NCI-H2081 treated with DMSO at 0.1 percent for 48 hours (cell line): ENCODE measurements at regions not wholly inside any gene's neighbourhood (a gene's known extent, or its start where the extent isn't known, plus 50 kb on each side); places are given as distances from the start of the nearest gene placed in this dataset.
"Not testable (repeated sequence)": the region's sequence is repeated elsewhere in the genome, so short reads cannot be mapped to it uniquely, and the experiment has no call there.

Experiments
- DNase-seq: peaks from one replicate; lab custom pipeline; 2025; lab: John Stamatoyannopoulos, UW

GRCh38 chr5:145658435-145658834 is 176.7 kb downstream of the PRELID2 start:
- no peak for DNase-seq

DNA sequence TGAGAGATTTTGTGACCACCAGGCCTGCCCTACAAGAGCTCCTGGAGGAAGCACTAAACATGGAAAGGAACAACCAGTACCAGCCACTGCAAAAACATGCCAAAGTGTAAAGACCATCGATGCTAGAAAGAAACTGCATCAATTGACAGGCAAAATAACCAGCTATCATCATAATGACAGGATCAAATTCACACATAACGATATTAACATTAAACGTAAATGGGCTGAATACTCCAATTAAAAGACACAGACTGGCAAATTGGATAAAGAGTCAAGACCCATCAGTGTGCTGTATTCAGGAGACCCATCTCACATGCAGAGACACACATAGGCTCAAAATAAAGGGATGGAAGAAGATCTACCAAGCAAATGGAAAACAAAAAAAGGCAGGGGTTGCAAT is 182.4 kb downstream of the PRELID2 start:
- not testable (repeated sequence) for DNase-seq

GRCh38 chr5:145647137-145647536 is 188.0 kb downstream of the PRELID2 start:
- not testable (repeated sequence) for DNase-seq

DNA sequence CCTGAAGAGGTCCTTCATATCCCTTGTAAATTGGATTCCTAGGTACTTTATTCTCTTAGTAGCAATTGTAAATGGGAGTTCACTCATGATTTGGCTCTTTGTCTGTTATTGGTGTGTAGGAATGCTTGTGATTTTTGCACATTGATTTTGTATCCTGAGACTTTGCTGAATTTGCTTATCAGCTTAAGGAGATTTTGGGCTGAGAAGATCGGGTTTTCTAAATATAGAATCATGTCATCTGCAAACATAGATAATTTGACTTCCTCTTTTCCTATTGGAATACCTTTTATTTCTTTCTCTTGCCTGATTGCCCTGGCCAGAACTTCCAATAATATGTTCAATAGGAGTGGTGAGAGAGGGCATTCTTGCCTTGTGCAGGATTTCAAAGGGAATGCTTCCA is 191.9 kb downstream of the PRELID2 start:
- DNase-seq, result not testable (repeated sequence)

GRCh38 chr5:145637396-145637795 is 197.7 kb downstream of the PRELID2 start:
- no peak for DNase-seq

- DNase-seq, result no peak
Measured at GRCh38 chr5:145636371-145636770, 198.8 kb downstream of the PRELID2 start.

DNA sequence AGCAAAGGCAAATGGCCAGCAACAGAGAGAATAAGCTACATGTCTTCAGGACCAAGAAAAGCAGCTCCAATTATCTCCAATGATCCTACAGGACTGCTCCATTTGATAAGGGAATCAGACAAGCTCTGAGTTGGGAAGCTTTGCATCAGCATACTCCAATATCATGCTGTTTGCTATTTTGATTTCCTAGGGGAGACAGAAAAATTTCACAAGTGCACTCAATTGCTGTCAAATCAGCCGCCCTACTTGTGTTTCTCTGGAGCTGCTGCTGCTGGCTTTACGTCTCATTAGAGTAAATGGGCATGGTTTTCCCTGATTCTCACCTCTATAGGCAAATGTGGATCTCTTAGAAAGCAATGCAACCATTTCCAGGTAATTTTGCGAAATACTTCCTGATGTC is 201.7 kb downstream of the PRELID2 start:
- no peak for DNase-seq

DNA sequence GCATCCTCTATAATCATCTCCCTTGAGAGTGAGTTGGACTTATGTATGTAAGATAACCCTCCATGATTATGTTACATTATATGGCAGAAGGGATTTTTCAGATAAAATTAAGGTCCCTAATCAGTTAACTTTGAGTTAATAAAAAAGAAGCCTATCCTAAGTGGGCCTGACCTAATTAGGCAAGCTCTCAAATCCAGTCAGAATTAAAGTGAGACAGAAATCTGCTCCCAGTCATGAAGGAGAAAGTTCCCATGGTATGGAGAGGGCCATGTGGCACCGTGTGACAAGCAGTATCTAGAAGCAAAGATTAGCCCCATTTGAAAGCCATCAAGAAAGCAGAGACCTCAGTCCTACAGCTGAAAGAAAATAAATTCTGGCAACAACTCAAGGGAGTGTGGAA is 202.4 kb downstream of the PRELID2 start:
- no peak for DNase-seq

DNA sequence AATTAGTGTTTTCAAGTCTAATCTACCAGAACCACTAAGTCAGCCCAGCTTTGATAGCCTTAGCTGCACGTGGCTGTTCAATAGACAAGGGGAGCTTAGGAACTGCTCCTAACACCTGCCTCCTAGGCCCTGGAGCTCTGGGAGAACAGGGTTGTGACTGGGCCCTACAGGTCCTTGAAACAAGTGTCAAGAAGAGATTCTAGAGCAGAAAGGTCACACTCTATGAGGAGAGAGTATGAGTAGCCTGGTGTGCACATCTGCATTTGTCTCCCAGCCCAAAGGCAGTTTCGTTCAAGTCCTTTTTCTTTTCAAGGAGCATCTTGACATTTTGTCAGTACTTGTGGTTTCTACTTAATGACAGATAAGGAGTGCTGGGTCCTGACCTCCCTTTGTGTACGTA is 206.1 kb downstream of the PRELID2 start:
- no peak for DNase-seq

DNA sequence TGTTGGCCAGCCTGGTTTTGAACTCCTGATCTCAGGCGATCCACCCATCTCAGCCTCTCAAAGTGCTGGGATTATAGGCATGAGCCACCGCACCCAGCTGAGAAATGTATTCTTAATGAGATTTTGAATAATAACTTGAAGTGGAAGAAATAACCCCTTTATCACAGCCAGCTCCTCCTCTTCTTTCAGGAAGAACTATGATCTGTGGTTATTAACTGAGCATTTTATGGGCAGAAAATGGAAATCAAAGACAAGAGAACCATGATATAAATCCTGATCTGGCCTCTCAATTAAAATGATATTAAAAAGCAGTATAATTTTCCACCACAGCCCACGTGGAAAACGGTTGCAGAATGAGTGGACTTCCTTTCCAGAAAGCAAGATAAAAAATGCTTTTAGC is 206.6 kb downstream of the PRELID2 start:
- DNase-seq, result no peak

- DNase-seq, result no peak
Measured at GRCh38 chr5:145619806-145620310, 215.3 kb downstream of the PRELID2 start.

DNA sequence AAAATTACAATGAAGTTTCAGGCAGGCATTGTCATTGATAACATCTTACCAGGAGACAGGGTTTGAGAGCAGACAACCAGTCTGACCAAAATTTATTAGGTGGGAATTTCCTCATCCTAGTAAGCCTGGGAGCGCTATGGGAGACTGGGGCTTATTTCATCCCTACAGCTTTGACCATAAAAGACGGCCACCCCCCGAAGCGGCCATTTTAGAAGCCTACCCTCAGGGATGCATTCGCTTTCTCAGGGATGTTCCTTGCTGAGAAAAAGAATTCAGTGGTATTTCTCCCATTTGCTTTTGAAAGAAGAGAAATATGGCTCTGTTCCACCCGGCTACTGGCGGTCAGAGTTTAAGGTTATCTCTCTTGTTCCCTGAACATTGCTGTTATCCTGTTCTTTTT is 218.4 kb downstream of the PRELID2 start:
- DNase-seq, result not testable (repeated sequence)

DNA sequence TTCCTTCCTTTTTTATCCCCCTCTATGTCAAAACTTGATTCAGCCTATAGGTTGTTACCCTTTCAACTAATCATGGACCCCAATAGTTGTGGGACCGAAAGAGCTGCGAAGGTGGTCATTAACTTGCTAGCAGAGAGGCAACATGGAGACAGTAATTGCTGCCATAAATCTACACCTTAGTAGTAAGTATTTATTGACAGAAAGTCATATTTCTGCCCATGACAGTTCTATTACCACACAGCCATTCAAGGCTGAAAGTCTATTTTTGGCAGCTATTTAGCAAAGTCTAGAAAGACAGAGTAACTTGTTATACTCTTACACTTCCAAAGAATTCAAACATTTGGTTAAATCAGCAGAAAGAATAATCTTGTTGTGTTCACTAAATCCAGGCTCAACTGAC is 236.2 kb downstream of the PRELID2 start:
- no peak for DNase-seq

DNA sequence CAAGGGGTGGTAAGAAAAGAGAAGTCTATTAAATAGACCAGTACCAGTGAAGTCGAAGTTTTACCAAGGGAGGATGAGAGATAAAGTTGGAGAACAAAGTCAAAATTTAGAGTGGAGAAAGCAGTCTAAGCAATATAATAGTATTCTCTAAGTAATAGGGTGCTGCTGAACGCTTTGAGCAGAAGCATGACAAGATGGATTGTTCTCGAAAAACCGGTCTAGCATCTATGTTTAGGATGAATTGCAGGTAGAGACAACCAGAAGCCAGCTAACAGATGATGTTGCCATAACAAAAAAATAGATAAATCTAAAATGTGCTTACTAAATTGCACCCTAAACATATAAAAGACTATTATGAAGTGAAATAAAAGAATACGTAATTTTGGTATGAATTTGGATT is 237.0 kb downstream of the PRELID2 start:
- DNase-seq, result no peak

- no peak for DNase-seq
Measured at GRCh38 chr5:145591578-145591977, 243.6 kb downstream of the PRELID2 start.

DNA sequence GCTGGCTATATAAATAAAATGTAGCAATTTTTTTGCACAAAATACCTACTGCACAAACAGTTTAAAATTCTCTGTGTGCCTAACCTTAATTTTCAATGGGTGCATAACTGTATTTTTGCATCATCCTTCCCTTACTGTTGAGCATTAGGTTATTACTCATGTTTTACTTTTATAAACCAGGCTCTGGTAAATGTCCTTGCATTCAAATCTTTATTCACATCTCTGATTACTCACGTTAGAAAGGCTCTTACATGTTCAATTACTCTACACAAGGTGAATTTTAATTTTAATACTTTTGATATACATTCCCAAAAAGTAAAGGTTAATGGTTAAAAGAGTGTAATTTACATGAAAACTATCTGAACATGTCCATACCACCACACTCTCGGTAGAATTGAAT is 246.1 kb downstream of the PRELID2 start:
- DNase-seq, result no peak

GRCh38 chr5:145588558-145588957 is 246.6 kb downstream of the PRELID2 start:
- no peak for DNase-seq

GRCh38 chr5:145588113-145588512 is 247.0 kb downstream of the PRELID2 start:
- no peak for DNase-seq

DNA sequence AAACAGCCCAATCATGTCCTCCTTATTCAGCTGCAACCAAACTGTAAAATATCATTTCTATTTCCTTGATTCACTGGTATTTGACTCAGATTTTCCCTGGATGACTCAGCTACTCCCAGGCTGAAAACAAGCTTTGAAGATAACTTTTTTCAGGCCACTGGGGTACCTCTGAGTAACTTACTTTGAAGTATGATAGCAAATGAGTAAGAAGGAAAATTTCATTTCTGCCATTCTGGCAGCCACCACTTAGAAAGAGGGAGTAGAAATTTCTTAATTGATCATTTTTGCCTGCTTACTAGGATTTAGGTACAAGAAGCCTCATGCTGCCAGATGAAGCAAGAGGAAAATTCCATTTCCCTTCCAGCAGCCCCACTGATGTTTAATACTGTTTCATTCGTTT is 247.4 kb downstream of the PRELID2 start:
- DNase-seq, result no peak

- no peak for DNase-seq
Measured at GRCh38 chr5:145587308-145587672, 247.9 kb downstream of the PRELID2 start.

GRCh38 chr5:145586661-145587307 is 248.4 kb downstream of the PRELID2 start:
- no peak for DNase-seq

DNA sequence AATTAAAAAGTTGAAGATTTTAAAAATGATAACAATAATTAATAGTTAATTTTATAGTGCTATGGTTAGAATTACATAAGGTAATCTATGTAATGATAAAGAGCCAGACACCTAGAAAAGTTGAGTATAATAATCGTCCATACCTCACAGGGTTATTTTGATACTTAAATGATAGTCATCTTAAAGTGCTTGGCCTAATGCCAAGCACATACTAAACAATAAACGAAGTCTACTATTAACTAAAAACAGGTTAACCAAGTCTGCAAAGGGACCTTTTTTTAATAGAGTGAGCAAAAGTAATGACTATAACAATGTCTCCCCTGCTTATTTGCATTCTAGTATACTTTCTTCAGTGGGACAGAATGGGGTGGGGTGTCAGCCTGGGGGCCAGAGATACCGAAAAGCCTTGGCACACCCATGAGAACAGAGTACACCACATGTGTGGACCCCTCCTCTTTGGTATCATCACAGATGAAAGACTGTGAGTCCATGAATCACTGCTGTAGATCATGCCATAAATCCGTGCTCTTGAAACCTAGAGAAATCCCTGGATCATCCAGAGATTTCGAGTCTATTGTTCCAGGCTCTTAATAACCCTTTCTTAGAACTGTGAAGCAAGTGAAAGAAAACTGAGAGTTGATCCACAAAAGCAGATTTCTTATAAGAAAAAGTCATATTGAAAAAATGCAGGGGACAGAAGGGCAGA is 249.5 kb downstream of the PRELID2 start:
- no peak for DNase-seq

DNA sequence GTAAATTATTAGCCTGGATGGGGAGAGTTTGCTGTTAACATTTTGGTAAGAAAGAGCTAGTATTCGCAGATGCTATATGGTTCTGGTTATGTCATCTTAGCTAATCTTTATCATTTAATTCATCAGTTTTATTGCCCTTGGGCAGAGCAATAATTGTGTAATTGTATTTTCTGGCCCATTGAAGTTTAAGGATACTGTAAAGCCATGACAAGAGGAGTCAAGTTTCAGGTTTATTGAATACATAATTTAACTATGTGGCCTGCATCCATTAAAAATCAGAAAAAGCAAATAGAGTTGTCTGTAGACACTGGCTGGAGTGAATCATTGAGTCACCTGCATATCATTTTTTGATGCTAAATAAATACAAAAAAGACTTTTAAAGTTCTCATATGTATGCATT is 255.8 kb downstream of the PRELID2 start:
- no peak for DNase-seq
